ENCODE measurements at regions not wholly inside any gene's neighbourhood (a gene's known extent, or its start where the extent isn't known, plus 50 kb on each side); places are given as distances from the start of the nearest gene placed in this dataset.

DNA sequence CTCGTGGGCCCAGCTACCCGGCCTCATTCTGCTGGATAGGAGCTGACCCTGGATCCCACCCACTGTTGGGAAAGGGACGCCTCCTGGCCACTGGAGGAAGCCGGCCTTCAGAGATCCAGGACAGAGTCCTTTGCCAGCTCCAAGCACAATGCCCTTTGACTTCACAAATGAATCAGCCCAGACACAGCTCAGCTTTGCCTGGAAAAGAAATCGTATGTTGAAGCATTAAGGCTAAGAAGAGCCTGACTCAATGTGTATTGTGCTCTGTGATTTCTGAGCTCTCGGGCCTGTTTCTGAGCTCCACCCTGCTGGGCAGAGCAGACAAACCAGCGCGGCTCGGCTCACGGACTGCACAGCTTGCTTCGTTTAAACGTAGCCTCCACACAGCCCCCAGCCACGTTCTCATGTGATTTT is 162.9 kb upstream of the APCDD1 start:
- DNase-seq (ENCODE audit: low spot score) = no peak
- TF ChIP-seq, protein P1, sequence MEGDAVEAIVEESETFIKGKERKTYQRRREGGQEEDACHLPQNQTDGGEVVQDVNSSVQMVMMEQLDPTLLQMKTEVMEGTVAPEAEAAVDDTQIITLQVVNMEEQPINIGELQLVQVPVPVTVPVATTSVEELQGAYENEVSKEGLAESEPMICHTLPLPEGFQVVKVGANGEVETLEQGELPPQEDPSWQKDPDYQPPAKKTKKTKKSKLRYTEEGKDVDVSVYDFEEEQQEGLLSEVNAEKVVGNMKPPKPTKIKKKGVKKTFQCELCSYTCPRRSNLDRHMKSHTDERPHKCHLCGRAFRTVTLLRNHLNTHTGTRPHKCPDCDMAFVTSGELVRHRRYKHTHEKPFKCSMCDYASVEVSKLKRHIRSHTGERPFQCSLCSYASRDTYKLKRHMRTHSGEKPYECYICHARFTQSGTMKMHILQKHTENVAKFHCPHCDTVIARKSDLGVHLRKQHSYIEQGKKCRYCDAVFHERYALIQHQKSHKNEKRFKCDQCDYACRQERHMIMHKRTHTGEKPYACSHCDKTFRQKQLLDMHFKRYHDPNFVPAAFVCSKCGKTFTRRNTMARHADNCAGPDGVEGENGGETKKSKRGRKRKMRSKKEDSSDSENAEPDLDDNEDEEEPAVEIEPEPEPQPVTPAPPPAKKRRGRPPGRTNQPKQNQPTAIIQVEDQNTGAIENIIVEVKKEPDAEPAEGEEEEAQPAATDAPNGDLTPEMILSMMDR (IDR thresholded peaks at IDR 0.05; ENCODE audit: borderline replicate concordance, control extremely low read depth, extremely low read depth, insufficient read depth, missing control alignments) = no peak
- in situ Hi-C loops (cut with MboI; ENCODE audit: low sequenced_read_pairs, unreplicated experiment) = no loop called here

DNA sequence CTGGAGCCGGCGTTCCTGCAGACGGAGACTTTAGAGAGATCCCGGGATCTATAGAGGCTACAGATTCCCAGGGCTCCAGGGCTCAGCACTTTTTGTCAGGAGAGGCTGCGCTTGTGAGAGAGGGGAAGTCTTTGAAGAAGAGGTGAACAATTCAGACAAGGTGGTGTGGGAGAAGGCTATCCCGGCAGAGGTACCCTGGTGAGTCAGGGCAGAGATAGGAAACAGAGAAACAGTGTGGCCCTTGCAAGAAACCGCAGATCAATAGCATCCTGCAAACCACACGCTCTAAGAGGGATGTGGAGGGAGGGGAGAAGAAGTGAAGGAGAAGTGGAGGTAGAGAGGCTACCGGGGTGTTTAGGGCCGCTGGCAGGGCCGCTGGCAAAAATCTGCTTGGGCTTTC is 160.5 kb upstream of the APCDD1 start:
- in situ Hi-C loops (cut with MboI; ENCODE audit: low sequenced_read_pairs, unreplicated experiment) = no loop called here
- TF ChIP-seq, protein P1 (IDR thresholded peaks at IDR 0.05; ENCODE audit: borderline replicate concordance, control extremely low read depth, extremely low read depth, insufficient read depth, missing control alignments) = no peak
- no peak for DNase-seq (ENCODE audit: low spot score)

DNA sequence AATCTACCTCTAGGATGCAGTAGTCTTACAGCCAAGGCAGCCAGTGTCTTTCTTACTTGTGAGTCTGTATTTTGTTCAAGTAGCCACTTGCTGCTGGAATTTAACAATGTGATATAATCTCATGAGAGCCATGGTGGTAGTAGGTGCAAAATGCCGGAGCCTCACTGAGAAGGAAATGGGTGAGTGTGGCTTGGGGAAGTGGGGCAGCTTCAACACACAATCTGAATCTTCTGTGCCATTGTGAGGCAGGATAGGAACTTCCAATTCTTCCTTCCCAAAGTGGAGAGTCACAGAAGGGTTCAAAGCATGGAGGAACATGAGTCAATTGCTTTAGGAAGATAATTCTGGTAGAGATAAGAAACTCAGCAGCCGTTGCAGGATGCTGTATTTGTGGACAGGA is 158.7 kb upstream of the APCDD1 start:
- TF ChIP-seq, protein P1 (IDR thresholded peaks at IDR 0.05; ENCODE audit: borderline replicate concordance, control extremely low read depth, extremely low read depth, insufficient read depth, missing control alignments) = no peak
- in situ Hi-C loops (cut with MboI; ENCODE audit: low sequenced_read_pairs, unreplicated experiment) = no loop called here
- DNase-seq (ENCODE audit: low spot score) = no peak

DNA sequence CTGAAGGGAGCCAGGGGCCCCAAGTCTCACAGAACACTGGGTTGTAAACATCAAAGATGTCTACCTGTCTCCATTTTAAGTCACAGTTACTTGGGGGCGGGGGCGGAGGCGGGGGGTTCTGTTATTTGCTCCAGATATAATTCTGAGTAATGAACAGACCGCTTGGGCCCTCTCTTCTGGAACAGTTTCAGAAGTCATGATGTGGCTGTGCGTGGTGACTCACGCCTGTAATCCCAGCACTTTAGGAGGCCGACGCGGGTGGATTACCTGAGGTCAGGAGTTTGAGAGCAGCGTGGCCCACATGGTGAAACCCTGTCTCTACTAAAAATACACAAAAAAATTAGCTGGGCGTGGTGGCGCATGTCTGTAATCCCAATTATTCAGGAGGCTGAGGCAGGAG is 157.9 kb upstream of the APCDD1 start:
- TF ChIP-seq, protein P1 (IDR thresholded peaks at IDR 0.05; ENCODE audit: borderline replicate concordance, control extremely low read depth, extremely low read depth, insufficient read depth, missing control alignments) = no peak
- in situ Hi-C loops (cut with MboI; ENCODE audit: low sequenced_read_pairs, unreplicated experiment) = no loop called here
- no peak for DNase-seq (ENCODE audit: low spot score)

DNA sequence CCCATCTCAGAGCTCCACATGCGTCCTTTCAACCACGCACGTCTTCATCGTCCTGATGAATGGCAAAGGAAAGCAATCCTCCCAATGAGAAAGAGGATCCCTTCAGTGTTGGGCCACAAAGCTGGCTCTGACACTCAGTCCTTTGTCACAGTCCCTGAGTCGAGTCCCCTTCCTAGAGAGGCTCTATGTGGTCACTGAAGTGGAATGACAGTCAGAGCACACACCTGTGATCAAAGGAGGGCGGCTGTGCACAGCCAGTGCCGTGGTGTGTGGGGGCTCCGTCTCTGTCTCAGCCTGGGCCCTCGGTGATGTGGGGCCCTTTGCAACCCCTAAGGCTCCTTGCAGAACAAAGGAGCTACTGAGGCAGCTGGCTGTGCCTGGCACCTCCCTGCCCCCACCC is 157.3 kb upstream of the APCDD1 start:
- in situ Hi-C loops (cut with MboI; ENCODE audit: low sequenced_read_pairs, unreplicated experiment) = no loop called here
- no peak for DNase-seq (ENCODE audit: low spot score)
- TF ChIP-seq, protein P1 (IDR thresholded peaks at IDR 0.05; ENCODE audit: borderline replicate concordance, control extremely low read depth, extremely low read depth, insufficient read depth, missing control alignments) = no peak

DNA sequence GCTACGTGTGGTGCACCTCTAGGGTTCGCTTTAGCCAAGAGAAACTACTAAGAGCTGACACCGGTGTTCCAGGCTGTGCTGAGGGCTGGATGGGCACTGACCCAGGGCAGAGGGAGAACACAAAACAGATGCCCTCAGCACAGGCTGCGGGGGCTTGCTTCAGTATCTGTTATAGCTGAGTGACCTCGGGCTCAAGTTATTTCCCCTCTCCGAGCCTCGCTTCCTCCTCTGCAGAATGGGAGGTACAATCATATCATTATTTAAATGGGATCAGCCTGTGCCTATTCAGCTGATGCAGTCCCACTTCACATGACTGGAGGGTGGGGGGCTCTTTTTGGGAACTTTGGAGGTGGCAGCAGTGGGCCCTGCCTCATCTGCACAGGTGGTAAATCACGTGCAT is 156.1 kb upstream of the APCDD1 start:
- in situ Hi-C loops (cut with MboI; ENCODE audit: low sequenced_read_pairs, unreplicated experiment) = no loop called here
- DNase-seq (ENCODE audit: low spot score) = no peak
- TF ChIP-seq, protein P1 (IDR thresholded peaks at IDR 0.05; ENCODE audit: borderline replicate concordance, control extremely low read depth, extremely low read depth, insufficient read depth, missing control alignments) = no peak

DNA sequence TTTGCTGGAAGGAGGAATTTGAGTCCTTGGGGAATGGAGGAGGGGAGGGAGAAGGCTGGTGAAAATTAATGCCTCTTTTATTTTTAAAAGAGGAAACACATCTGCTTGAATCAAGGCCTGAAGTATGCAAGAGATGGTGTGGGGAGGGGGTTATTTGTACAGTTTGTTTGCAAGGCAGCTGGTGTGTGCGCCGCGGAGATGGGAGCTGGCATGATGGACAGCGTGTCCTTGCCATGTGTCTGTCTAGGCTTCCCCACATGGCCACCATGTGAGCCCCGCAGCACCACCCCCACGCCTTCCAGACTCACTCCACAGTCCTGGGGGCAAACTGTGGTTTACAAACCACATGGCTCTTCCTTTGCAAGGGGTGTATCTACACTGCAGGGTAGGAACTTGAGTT is 154.8 kb upstream of the APCDD1 start:
- TF ChIP-seq, protein P1 (IDR thresholded peaks at IDR 0.05; ENCODE audit: borderline replicate concordance, control extremely low read depth, extremely low read depth, insufficient read depth, missing control alignments) = no peak
- in situ Hi-C loops (cut with MboI; ENCODE audit: low sequenced_read_pairs, unreplicated experiment) = no loop called here
- no peak for DNase-seq (ENCODE audit: low spot score)
